ENCODE measurements at regions not wholly inside any gene's neighbourhood (a gene's known extent, or its start where the extent isn't known, plus 50 kb on each side); places are given as distances from the start of the nearest gene placed in this dataset.

DNA sequence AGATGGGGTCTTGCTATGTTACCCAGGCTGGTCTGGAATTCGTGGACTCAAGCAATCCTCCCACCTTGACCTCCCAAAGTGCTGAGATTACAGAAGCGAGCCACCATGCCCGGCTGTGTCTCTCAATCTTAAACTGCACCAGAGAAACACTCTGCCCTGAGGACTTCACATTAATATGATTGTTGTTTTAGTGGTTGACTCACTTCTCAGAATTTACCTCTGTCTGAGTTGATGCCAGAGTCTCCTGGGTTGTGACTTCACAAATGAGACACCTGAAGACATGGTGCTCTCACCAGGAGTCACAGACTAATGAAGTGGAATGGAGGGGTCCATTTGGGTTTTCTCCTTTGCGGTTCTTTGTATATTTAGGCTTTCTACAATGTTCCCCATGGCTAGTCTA is 61.0 kb upstream of the TGIF1 start:
- Histone ChIP-seq H3K9me3 (ENCODE audit: control insufficient read depth, low read length) (peaks cover 11% of the 10 kb centered on the region), H3K4me3 (ENCODE audit: extremely low read depth, insufficient read depth, low read length, poor library complexity, severe bottlenecking) (no peak overlapping the region), H3K36me3 (ENCODE audit: control insufficient read depth, insufficient read depth, low read length) (no peaks in the 10 kb centered on the region), H3K4me1 (ENCODE audit: control insufficient read depth, insufficient read depth, low read length, poor library complexity, severe bottlenecking) (no peaks in the 10 kb centered on the region), H3K27ac (ENCODE audit: low read depth, low read length, severe bottlenecking) (no peak overlapping the region)
- WGBS, 2 experiments (ENCODE audit: insufficient coverage in 2 of 2) = 92 to 100% methylated on average over 1 to 2 of the region's 4 CpGs

DNA sequence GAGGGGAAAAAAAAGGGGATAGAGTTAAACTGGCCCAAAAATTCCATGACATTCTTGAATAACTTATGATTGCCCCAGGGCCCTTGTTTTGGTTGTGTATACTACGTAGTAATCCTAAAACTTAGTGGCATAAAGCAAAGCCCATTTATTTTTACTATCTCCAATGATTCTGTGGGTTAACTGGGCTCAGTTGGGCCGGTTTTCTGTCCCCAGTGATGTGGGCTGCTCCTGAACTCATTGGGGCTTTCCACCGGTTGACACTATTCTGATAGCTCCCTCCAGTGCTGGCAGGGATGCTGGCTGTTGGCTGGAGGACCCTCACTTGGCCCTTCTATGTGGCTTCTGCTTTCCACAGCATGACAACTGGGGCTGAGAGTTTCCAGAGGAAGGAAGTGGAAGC is 60.0 kb upstream of the TGIF1 start:
- 92 to 94% methylated on average over 2 of the region's 3 CpGs for WGBS, 2 experiments (ENCODE audit: insufficient coverage in 2 of 2)

DNA sequence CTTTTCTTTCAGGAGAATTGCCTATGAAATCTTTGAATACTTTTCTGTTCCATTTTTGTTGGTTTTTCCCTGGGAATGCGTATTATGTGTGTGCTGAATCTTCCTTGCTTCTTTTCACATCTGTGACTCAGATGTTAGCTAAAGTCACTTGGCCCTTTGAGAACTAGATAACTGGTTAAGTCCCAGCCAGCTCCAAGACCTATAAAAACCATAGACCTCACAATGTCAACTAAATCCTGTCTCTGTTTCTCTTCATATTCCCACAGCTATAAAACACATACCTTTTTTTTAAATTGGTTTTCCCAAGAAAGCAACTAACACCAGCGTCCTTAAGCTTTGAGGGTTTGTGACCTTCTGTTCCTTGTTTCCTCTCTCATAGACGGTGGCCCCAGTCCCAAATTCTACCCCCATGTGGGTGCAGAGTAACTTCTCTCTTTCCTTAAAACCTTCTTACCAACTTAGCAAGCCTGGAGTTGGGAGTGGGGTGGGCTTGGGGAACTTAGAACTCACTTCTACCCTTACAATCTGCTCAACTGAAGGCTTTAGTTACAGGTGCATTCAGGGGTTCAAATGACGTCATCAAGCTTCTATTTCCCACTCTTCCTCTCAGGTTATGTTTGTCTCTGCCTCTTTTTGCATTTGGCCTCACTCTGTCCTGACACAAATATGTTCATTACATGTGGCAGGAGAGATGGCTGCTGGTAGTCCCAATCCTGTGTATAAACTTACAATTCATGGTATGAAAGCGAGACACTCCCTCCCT is 58.1 kb upstream of the TGIF1 start:
- WGBS, 2 experiments (ENCODE audit: insufficient coverage in 2 of 2) = 86 to 87% methylated on average over 2 to 3 of the region's 5 CpGs
- no peak overlapping the region for H3K27ac ChIP-seq (ENCODE audit: low read depth, low read length, severe bottlenecking)
- no peaks in the 10 kb centered on the region for H3K36me3 ChIP-seq (ENCODE audit: control insufficient read depth, insufficient read depth, low read length)
- H3K4me1 ChIP-seq (ENCODE audit: control insufficient read depth, insufficient read depth, low read length, poor library complexity, severe bottlenecking) = peaks cover 1% of the 10 kb centered on the region
- H3K9me3 ChIP-seq (ENCODE audit: control insufficient read depth, low read length) = peaks cover 11% of the 10 kb centered on the region
- H3K4me3 ChIP-seq (ENCODE audit: extremely low read depth, insufficient read depth, low read length, poor library complexity, severe bottlenecking) = no peak overlapping the region

More for the DNA sequence above, 60.0 kb upstream of the TGIF1 start:
- no peak overlapping the region for H3K4me3 ChIP-seq (ENCODE audit: extremely low read depth, insufficient read depth, low read length, poor library complexity, severe bottlenecking)
- H3K36me3 ChIP-seq (ENCODE audit: control insufficient read depth, insufficient read depth, low read length) = no peaks in the 10 kb centered on the region
- H3K4me1 ChIP-seq (ENCODE audit: control insufficient read depth, insufficient read depth, low read length, poor library complexity, severe bottlenecking) = no peaks in the 10 kb centered on the region
- no peak overlapping the region for H3K27ac ChIP-seq (ENCODE audit: low read depth, low read length, severe bottlenecking)
- H3K9me3 ChIP-seq (ENCODE audit: control insufficient read depth, low read length) = peaks cover 11% of the 10 kb centered on the region

DNA sequence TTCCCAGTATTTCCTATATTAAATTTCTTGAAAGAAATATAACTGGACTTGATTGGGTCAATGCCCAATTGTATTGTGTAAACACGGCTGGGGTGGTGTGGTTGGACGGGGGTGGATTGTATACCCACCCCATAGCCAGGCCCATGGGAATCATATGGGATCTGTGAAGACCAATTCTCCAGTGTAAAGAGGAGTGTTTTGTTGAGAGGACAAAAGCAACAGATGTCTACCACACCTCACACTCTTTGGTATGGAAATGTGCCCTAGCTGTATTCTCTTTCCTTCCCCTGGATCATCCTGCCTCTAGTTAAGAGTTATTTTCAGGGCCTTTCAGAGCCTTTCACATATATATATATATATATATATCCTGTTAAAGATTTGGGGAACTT is 57.5 kb upstream of the TGIF1 start:
- WGBS, 2 experiments (ENCODE audit: insufficient coverage in 2 of 2) = 50% methylated on average over 1 of the region's 2 CpGs; no CpG with 5 or more reads in 1 of the 2 experiments
- H3K36me3 ChIP-seq (ENCODE audit: control insufficient read depth, insufficient read depth, low read length) = no peaks in the 10 kb centered on the region
- H3K9me3 ChIP-seq (ENCODE audit: control insufficient read depth, low read length) = peaks cover 11% of the 10 kb centered on the region
- no peak overlapping the region for H3K4me3 ChIP-seq (ENCODE audit: extremely low read depth, insufficient read depth, low read length, poor library complexity, severe bottlenecking)
- peaks cover 4% of the 10 kb centered on the region for H3K4me1 ChIP-seq (ENCODE audit: control insufficient read depth, insufficient read depth, low read length, poor library complexity, severe bottlenecking)
- no peak overlapping the region for H3K27ac ChIP-seq (ENCODE audit: low read depth, low read length, severe bottlenecking)

DNA sequence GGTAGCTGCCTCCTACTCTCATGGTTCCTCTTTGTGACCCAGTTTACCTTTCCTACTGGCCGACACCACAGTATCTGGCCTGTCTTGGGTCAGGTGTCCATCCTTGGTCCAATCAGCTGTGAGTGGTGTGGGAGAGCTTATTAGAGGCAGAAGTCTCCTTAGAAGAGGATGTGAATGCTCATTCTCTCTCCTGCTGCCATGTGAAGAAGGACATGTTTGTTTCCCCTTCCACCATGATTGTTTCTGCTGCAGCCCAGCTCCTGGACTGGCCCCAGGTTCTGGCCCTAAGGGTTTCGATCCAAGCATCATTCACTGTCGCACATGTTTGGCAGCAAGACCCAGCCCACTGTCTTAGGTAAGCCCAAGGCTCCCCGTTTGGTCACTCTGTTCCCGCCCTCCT is 55.3 kb upstream of the TGIF1 start:
- no peak overlapping the region for H3K4me3 ChIP-seq (ENCODE audit: extremely low read depth, insufficient read depth, low read length, poor library complexity, severe bottlenecking)

DNA sequence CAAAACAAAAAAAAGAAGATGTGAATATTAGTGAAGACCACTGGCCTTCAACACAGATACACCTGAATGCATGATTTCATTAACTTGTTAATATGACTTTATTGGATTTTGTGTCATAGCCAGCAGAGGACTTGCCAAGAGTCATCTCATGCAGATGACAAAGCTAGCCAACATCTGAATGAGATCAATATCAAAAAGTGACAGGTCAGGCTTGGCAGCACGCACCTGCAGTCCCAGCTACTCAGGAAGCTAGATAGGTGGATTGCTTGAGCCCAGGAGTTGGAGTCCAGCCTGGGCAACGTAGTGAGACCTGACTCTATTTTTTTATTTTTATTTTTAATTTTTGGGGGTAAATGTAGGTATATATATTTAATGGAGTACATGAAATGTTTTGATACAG is 54.5 kb upstream of the TGIF1 start:
- Histone ChIP-seq H3K36me3 (ENCODE audit: control insufficient read depth, insufficient read depth, low read length) (no peaks in the 10 kb centered on the region), H3K9me3 (ENCODE audit: control insufficient read depth, low read length) (peaks cover 4% of the 10 kb centered on the region), H3K27ac (ENCODE audit: low read depth, low read length, severe bottlenecking) (no peak overlapping the region), H3K4me1 (ENCODE audit: control insufficient read depth, insufficient read depth, low read length, poor library complexity, severe bottlenecking) (peaks cover 4% of the 10 kb centered on the region), H3K4me3 (ENCODE audit: extremely low read depth, insufficient read depth, low read length, poor library complexity, severe bottlenecking) (no peak overlapping the region)
- 83% methylated on average over 1 of the region's 2 CpGs; no CpG with 5 or more reads in 1 of the 2 experiments for WGBS, 2 experiments (ENCODE audit: insufficient coverage in 2 of 2)

More for the DNA sequence above, 55.3 kb upstream of the TGIF1 start:
- H3K4me1 ChIP-seq (ENCODE audit: control insufficient read depth, insufficient read depth, low read length, poor library complexity, severe bottlenecking) = peaks cover 4% of the 10 kb centered on the region
- H3K36me3 ChIP-seq (ENCODE audit: control insufficient read depth, insufficient read depth, low read length) = no peaks in the 10 kb centered on the region
- H3K9me3 ChIP-seq (ENCODE audit: control insufficient read depth, low read length) = peaks cover 8% of the 10 kb centered on the region
- 95 to 97% methylated on average over 4 of the region's 5 CpGs for WGBS, 2 experiments (ENCODE audit: insufficient coverage in 2 of 2)
- no peak overlapping the region for H3K27ac ChIP-seq (ENCODE audit: low read depth, low read length, severe bottlenecking)

DNA sequence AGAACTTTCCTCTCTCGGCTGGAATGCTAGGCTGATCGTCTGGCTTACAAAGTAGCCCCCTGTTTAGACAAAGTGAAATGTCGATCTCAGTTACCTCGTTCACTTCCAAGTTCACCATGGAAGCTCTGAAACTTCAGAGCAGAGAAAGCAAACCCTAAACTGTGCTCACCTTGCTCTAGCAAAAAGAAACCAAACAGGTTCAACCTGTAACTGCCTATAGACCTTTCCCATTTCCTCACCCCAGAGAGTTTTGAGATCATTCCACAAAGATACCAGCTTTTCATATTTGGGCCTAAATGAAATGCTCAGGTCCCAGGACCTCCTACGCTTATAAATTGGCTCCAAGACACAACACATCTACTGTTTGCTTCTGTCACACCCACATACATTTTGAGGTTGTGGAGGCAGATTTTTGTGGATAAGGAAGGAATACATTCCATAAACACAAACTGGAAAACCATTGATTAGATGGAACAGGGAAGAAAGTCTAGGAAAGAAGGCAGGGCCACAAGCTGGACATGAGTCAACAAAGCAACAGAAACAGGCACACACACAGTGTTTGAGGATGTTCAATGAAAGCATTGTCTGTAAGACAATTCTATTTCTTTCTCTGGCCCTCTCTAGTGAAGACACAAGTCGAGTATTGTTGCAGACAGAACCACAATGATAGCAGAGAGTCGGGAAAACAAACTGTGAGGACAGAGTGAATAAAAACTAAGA is 52.8 kb upstream of the TGIF1 start:
- H3K4me1 ChIP-seq (ENCODE audit: control insufficient read depth, insufficient read depth, low read length, poor library complexity, severe bottlenecking) = peaks cover 4% of the 10 kb centered on the region
- whole genome bisulfite sequencing, 2 experiments (ENCODE audit: insufficient coverage in 2 of 2) = 92% methylated on average over 4 to 5 of the region's 7 CpGs
- H3K9me3 ChIP-seq (ENCODE audit: control insufficient read depth, low read length) = no peaks in the 10 kb centered on the region
- H3K27ac ChIP-seq (ENCODE audit: low read depth, low read length, severe bottlenecking) = no peak overlapping the region
- no peaks in the 10 kb centered on the region for H3K36me3 ChIP-seq (ENCODE audit: control insufficient read depth, insufficient read depth, low read length)
- H3K4me3 ChIP-seq (ENCODE audit: extremely low read depth, insufficient read depth, low read length, poor library complexity, severe bottlenecking) = no peak overlapping the region

DNA sequence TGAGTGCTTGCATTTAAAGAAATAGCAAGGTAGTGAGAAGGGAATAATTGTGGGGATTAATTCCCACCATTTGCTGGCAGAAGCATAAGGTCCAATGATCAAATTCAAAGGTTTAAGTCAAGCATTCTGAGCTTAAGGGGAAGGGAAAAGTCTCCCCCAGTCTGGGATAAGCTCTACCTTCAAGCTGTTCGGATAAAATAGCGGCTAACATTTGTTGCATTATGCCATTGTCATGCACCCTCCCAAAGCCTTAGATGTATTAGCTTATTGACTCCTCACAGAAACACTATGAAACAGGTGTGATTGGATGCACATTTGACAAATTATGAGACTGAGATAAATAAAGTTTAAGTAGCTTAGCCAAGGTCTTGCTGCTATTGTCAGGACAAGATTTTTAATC is 52.2 kb upstream of the TGIF1 start:
- Histone ChIP-seq H3K4me3 (ENCODE audit: extremely low read depth, insufficient read depth, low read length, poor library complexity, severe bottlenecking) (no peak overlapping the region), H3K4me1 (ENCODE audit: control insufficient read depth, insufficient read depth, low read length, poor library complexity, severe bottlenecking) (peaks cover 4% of the 10 kb centered on the region), H3K36me3 (ENCODE audit: control insufficient read depth, insufficient read depth, low read length) (no peaks in the 10 kb centered on the region), H3K9me3 (ENCODE audit: control insufficient read depth, low read length) (no peaks in the 10 kb centered on the region), H3K27ac (ENCODE audit: low read depth, low read length, severe bottlenecking) (no peak overlapping the region)
- 60% methylated on average over 2 of the region's 2 CpGs; no CpG with 5 or more reads in 1 of the 2 experiments for WGBS, 2 experiments (ENCODE audit: insufficient coverage in 2 of 2)
